ENCODE measurements at regions not wholly inside any gene's neighbourhood (a gene's known extent, or its start where the extent isn't known, plus 50 kb on each side); places are given as distances from the start of the nearest gene placed in this dataset.
"Not testable (repeated sequence)": the region's sequence is repeated elsewhere in the genome, so short reads cannot be mapped to it uniquely, and the experiment has no call there.

DNA sequence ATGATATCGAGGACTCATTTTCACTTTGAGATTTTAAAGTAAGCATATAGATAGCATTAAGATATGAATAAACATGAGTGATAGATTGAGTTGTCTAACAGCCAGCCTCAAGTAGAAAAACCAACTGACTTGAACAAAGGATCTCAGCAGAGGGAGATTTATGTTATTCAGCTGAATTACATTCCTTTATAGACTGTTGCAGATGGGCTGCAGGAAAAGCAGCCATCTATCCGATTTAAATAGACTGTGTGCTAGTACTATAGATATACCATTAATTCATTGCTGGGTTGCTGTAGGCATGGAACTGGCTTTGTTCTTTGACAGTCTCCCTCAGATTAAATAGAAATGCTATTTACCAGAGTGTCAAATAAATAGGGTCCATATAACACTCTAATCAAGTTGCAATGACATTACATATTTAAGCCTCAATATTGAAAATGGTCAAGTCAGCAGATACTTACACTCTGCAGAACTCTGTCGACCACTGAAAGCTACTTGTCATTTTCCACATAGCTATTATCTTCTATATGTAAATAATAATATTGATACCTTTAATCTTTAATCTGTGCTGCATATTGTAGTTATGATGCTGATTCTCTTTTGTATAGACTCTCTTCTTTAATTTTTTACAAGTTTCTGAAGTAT is 750.8 kb downstream of the CENPC start:
- Histone ChIP-seq H3F3A (ENCODE audit: insufficient read depth) (no peaks in the 10 kb centered on the region), H2AFZ (no peak overlapping the region), H3K9me3 (ENCODE audit: low read depth) (peaks cover 3% of the 10 kb centered on the region), H4K20me1 (ENCODE audit: insufficient read depth) (no peaks in the 10 kb centered on the region), H3K9ac (no peak overlapping the region), H3K4me2 (ENCODE audit: unreplicated experiment) (no peak overlapping the region), H3K27ac (no peak overlapping the region), H3K9me2 (ENCODE audit: insufficient read depth) (no peaks in the 10 kb centered on the region), H3K79me2 (ENCODE audit: insufficient read depth) (no peaks in the 10 kb centered on the region), H3K4me1 (ENCODE audit: insufficient read depth) (no peaks in the 10 kb centered on the region), H3K36me3 (ENCODE audit: low read depth) (no peaks in the 10 kb centered on the region), H3K27me3 (replicated peaks; ENCODE audit: insufficient read depth) (no peaks in the 10 kb centered on the region), H3K4me3 (no peak overlapping the region)
- 0 to 3% methylated on average over 3 of the region's 3 CpGs for WGBS, 2 experiments (ENCODE audit: low coverage in 1 of 2, low lambda C conversion rate in 2 of 2, missing lambda C conversion rate in 2 of 2)
- in situ Hi-C loops (cut with MboI): no loop called here
- TF ChIP-seq EZH2phosphoT487 (IDR thresholded peaks at IDR 0.05; ENCODE audit: insufficient read depth, low read depth) (no peak), EZH2 (IDR thresholded peaks at IDR 0.05; ENCODE audit: insufficient read depth, poor library complexity, severe bottlenecking) (no peak)
- DNase-seq: no peak

DNA sequence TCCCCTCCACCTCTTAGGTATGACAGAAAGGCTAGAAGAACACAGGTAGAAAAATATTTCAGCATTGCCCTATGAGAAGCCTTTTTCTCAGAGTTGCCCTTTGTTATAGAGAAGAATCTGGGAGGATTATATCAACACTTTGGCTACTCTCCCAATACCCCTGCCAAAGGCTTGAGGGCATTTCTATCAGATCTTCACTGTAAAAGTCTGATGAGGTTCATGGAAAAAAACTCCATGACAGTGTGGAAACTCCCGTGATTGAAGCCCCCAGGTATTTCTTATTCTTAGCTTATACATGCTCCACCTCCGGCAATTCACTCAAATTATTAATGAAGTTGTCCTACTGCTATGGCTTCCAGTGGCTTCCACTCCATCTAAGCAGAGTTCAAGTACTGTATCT is 753.6 kb downstream of the CENPC start:
- WGBS, 2 experiments (ENCODE audit: low coverage in 1 of 2, low lambda C conversion rate in 2 of 2, missing lambda C conversion rate in 2 of 2): 5 to 18% methylated on average over 2 of the region's 2 CpGs

DNA sequence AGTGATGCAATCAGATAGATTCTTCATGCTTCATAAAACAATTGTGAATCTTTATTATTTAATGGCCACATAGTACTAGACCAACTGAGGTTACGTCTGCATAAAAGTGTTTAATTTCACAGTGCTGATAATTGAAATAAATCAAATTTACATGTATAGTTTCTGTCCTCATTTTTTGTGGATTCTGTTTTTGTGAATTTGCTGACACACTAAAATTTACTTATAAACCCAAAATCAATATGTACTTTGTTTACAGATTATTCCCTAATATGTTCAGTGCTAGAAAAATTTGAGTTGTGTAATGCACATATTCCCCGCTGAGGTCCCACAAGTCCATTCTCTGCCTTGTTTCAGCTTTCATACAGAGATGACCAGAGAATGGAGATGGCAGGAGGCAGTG is 759.8 kb downstream of the CENPC start:
- H3K4me1 ChIP-seq (ENCODE audit: insufficient read depth): no peaks in the 10 kb centered on the region
- no peaks in the 10 kb centered on the region for H3K27me3 ChIP-seq (replicated peaks; ENCODE audit: insufficient read depth)
- H4K20me1 ChIP-seq (ENCODE audit: insufficient read depth): no peaks in the 10 kb centered on the region
- H3K9me3 ChIP-seq (ENCODE audit: low read depth): no peaks in the 10 kb centered on the region
- no peaks in the 10 kb centered on the region for H3K36me3 ChIP-seq (ENCODE audit: low read depth)
- no peak overlapping the region for H3K9ac ChIP-seq
- H2AFZ ChIP-seq: no peak overlapping the region
- H3K4me3 ChIP-seq: no peak overlapping the region
- in situ Hi-C loops (cut with MboI): no loop called here
- WGBS, 2 experiments (ENCODE audit: low coverage in 1 of 2, low lambda C conversion rate in 2 of 2, missing lambda C conversion rate in 2 of 2): 14 to 29% methylated on average over 2 of the region's 2 CpGs
- no peaks in the 10 kb centered on the region for H3K79me2 ChIP-seq (ENCODE audit: insufficient read depth)
- no peak for TF ChIP-seq EZH2 (IDR thresholded peaks at IDR 0.05; ENCODE audit: insufficient read depth, poor library complexity, severe bottlenecking)
- TF ChIP-seq EZH2phosphoT487 (IDR thresholded peaks at IDR 0.05; ENCODE audit: insufficient read depth, low read depth): no peak
- no peaks in the 10 kb centered on the region for H3F3A ChIP-seq (ENCODE audit: insufficient read depth)
- no peaks in the 10 kb centered on the region for H3K9me2 ChIP-seq (ENCODE audit: insufficient read depth)
- no peak overlapping the region for H3K27ac ChIP-seq
- H3K4me2 ChIP-seq (ENCODE audit: unreplicated experiment): no peak overlapping the region
- DNase-seq: no peak

More for the DNA sequence above, 753.6 kb downstream of the CENPC start:
- Histone ChIP-seq H3F3A (ENCODE audit: insufficient read depth) (no peaks in the 10 kb centered on the region), H3K9ac (no peak overlapping the region), H3K79me2 (ENCODE audit: insufficient read depth) (no peaks in the 10 kb centered on the region), H3K9me3 (ENCODE audit: low read depth) (peaks cover 3% of the 10 kb centered on the region), H3K36me3 (ENCODE audit: low read depth) (no peaks in the 10 kb centered on the region), H3K27ac (no peak overlapping the region), H3K9me2 (ENCODE audit: insufficient read depth) (no peaks in the 10 kb centered on the region), H3K4me2 (ENCODE audit: unreplicated experiment) (no peak overlapping the region), H3K4me3 (no peak overlapping the region), H4K20me1 (ENCODE audit: insufficient read depth) (no peaks in the 10 kb centered on the region), H3K4me1 (ENCODE audit: insufficient read depth) (no peaks in the 10 kb centered on the region), H2AFZ (no peak overlapping the region), H3K27me3 (replicated peaks; ENCODE audit: insufficient read depth) (no peaks in the 10 kb centered on the region)
- DNase-seq: no peak
- TF ChIP-seq EZH2 (IDR thresholded peaks at IDR 0.05; ENCODE audit: insufficient read depth, poor library complexity, severe bottlenecking) (no peak), EZH2phosphoT487 (IDR thresholded peaks at IDR 0.05; ENCODE audit: insufficient read depth, low read depth) (no peak)
- in situ Hi-C loops (cut with MboI): no loop called here

DNA sequence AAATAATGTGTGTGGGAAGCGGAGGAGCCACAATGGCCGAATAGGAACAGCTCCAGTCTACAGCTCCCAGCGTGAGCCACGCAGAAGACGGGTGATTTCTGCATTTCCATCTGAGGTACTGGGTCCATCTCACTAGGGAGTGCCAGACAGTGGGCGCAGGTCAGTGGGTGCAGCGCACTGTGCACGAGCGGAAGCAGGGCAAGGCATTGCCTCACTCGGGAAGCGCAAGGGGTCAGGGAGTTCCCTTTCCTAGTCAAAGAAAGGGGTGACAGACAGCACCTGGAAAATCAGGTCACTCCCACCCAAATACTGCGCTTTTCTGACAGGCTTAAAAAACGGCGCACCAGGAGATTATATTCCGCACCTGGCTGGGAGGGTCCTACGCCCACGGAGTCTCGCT is 762.6 kb downstream of the CENPC start:
- H3F3A ChIP-seq (ENCODE audit: insufficient read depth); H3K9ac ChIP-seq; H3K4me2 ChIP-seq (ENCODE audit: unreplicated experiment); H3K9me2 ChIP-seq (ENCODE audit: insufficient read depth); H3K4me3 ChIP-seq; in situ Hi-C loops (cut with MboI); H3K36me3 ChIP-seq (ENCODE audit: low read depth); H2AFZ ChIP-seq; H3K9me3 ChIP-seq (ENCODE audit: low read depth); H3K27ac ChIP-seq; H3K27me3 ChIP-seq (replicated peaks; ENCODE audit: insufficient read depth); H3K4me1 ChIP-seq (ENCODE audit: insufficient read depth); H4K20me1 ChIP-seq (ENCODE audit: insufficient read depth); DNase-seq; H3K79me2 ChIP-seq (ENCODE audit: insufficient read depth): not testable (repeated sequence)
- WGBS, 2 experiments (ENCODE audit: low coverage in 1 of 2, low lambda C conversion rate in 2 of 2, missing lambda C conversion rate in 2 of 2): 57 to 70% methylated on average over 18 of the region's 18 CpGs

DNA sequence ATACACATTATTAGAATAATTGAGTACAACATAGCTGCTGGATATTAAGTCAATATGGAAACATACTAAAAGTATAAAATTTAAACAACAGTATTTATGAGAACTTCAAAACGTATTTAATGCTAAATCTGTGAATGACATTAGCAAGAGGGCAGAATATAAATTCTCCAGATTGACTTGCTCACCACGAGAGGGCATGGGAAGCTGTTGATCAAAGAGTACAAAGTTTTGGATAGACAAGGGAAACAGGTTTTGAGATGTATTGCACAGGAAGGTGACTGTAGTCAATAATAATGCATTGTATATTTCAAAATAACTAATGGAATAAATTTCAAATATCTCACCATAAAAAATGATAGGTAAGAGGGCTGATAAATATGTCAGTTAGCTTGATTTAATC is 768.2 kb downstream of the CENPC start:
- WGBS, 2 experiments (ENCODE audit: low coverage in 1 of 2, low lambda C conversion rate in 2 of 2, missing lambda C conversion rate in 2 of 2): 3% methylated on average over 2 of the region's 2 CpGs
- TF ChIP-seq EZH2 (IDR thresholded peaks at IDR 0.05; ENCODE audit: insufficient read depth, poor library complexity, severe bottlenecking) (no peak), EZH2phosphoT487 (IDR thresholded peaks at IDR 0.05; ENCODE audit: insufficient read depth, low read depth) (no peak)

More for the DNA sequence above, 768.2 kb downstream of the CENPC start:
- no peaks in the 10 kb centered on the region for H3F3A ChIP-seq (ENCODE audit: insufficient read depth)
- H3K4me3 ChIP-seq: no peak overlapping the region
- H3K27ac ChIP-seq: no peak overlapping the region
- H3K9me2 ChIP-seq (ENCODE audit: insufficient read depth): no peaks in the 10 kb centered on the region; the same call in 1 of the 2 replicates
- no peak overlapping the region for H3K9ac ChIP-seq
- no peak for DNase-seq
- no peaks in the 10 kb centered on the region for H3K4me1 ChIP-seq (ENCODE audit: insufficient read depth)
- in situ Hi-C loops (cut with MboI): no loop called here
- no peaks in the 10 kb centered on the region for H4K20me1 ChIP-seq (ENCODE audit: insufficient read depth)
- H3K9me3 ChIP-seq (ENCODE audit: low read depth): no peaks in the 10 kb centered on the region
- H3K27me3 ChIP-seq (replicated peaks; ENCODE audit: insufficient read depth): no peaks in the 10 kb centered on the region
- no peak overlapping the region for H2AFZ ChIP-seq
- no peaks in the 10 kb centered on the region for H3K79me2 ChIP-seq (ENCODE audit: insufficient read depth)
- H3K36me3 ChIP-seq (ENCODE audit: low read depth): no peaks in the 10 kb centered on the region
- H3K4me2 ChIP-seq (ENCODE audit: unreplicated experiment): no peak overlapping the region

All from GM23248 (cell line).